ES-I3 (cell line): ENCODE measurements at regions not wholly inside any gene's neighbourhood (a gene's known extent, or its start where the extent isn't known, plus 50 kb on each side); places are given as distances from the start of the nearest gene placed in this dataset.

Source experiments
- H3K36me3 ChIP-seq: 2 replicates; pipeline ENCODE4 v1.6.1; 2013; ENCODE audit warnings: mild to moderate bottlenecking, low read length, control low read depth, moderate library complexity; ENCODE audit not compliant: insufficient read depth
- H3K4me1 ChIP-seq: 2 replicates; pipeline ENCODE4 v1.6.1; 2013; ENCODE audit warnings: mild to moderate bottlenecking, control low read depth, low read length; ENCODE audit not compliant: insufficient read depth
- H3K9ac ChIP-seq: 2 replicates; pipeline ENCODE4 v1.6.1; 2013; ENCODE audit warnings: low read depth, mild to moderate bottlenecking, low read length, moderate library complexity
- H3K9me3 ChIP-seq: 2 replicates; pipeline ENCODE4 v1.6.1; 2013; ENCODE audit warnings: mild to moderate bottlenecking, low read length, moderate library complexity; ENCODE audit not compliant: control insufficient read depth, insufficient read depth

DNA sequence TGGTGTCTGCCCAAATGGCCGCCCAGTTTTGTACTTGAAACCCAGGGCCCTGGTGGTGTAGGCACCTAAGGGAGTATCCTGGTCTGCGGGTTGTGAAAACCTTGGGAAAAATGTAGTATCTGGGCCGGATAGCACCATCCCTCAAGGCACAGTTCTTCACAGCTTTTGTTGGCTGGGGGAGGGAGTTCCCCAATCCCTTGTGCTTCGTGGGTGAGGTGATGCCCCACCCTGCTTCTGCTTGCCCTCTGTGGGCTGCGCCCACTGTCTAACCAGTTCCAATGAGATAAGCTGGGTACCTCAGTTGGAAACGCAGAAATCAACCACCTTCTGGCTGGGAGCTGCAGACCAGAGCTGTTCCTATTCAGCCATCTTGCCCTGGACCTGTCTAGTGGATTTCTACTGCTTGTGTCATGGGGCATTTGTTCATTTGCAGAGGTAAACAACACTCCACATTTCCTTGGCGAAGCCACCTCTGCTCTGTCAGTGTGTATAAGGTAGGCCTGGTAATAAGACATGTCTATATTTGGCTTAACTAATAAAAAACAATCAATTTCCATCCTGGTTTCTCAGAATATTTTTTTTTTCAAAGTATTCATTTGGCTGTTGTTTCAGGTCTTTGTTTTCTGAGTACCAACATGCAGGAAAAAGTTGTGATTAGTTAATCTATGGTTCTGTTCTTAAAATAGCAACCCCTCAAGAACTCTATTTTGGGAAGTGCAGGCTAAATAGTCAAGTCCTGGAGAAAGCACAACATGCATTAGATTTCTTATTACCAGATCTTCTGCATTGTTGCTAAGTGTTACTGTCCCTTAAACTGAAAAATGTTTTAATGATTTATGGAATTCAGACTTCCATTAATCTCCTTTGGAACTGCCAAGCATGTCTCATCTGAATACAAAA is 304.3 kb downstream of the ZIC1 start:
- no peak overlapping the region for H3K9ac ChIP-seq
- no peaks in the 10 kb centered on the region for H3K36me3 ChIP-seq
- H3K4me1 ChIP-seq, result no peaks in the 10 kb centered on the region
- no peaks in the 10 kb centered on the region for H3K9me3 ChIP-seq

GRCh38 chr3:147729641-147730040 is 320.5 kb downstream of the ZIC1 start:
- Histone ChIP-seq H3K4me1 (peaks cover 4% of the 10 kb centered on the region; the same call in 1 of the 2 replicates), H3K9me3 (no peaks in the 10 kb centered on the region), H3K36me3 (no peaks in the 10 kb centered on the region), H3K9ac (no peak overlapping the region)

GRCh38 chr3:147730284-147730683 is 321.1 kb downstream of the ZIC1 start:
- H3K36me3 ChIP-seq, result no peaks in the 10 kb centered on the region
- H3K9me3 ChIP-seq, result no peaks in the 10 kb centered on the region
- H3K9ac ChIP-seq, result no peak overlapping the region
- H3K4me1 ChIP-seq, result peaks cover 4% of the 10 kb centered on the region; the same call in 1 of the 2 replicates

- Histone ChIP-seq H3K9me3 (no peaks in the 10 kb centered on the region), H3K36me3 (no peaks in the 10 kb centered on the region), H3K4me1 (peaks cover 4% of the 10 kb centered on the region; the same call in 1 of the 2 replicates), H3K9ac (no peak overlapping the region)
These were observed 324.1 kb downstream of the ZIC1 start for GRCh38 chr3:147733217-147733616.

GRCh38 chr3:147735616-147736015 is 326.5 kb downstream of the ZIC1 start:
- H3K36me3 ChIP-seq, result no peaks in the 10 kb centered on the region
- peaks cover under 1% of the 10 kb centered on the region; the same call in 1 of the 2 replicates for H3K4me1 ChIP-seq
- H3K9me3 ChIP-seq, result no peaks in the 10 kb centered on the region
- H3K9ac ChIP-seq, result no peak overlapping the region

- no peaks in the 10 kb centered on the region for H3K9me3 ChIP-seq
- no peaks in the 10 kb centered on the region for H3K36me3 ChIP-seq
- H3K9ac ChIP-seq, result no peak overlapping the region
- no peaks in the 10 kb centered on the region; the same call in 1 of the 2 replicates for H3K4me1 ChIP-seq
These were observed 327.1 kb downstream of the ZIC1 start for GRCh38 chr3:147736226-147736625.

DNA sequence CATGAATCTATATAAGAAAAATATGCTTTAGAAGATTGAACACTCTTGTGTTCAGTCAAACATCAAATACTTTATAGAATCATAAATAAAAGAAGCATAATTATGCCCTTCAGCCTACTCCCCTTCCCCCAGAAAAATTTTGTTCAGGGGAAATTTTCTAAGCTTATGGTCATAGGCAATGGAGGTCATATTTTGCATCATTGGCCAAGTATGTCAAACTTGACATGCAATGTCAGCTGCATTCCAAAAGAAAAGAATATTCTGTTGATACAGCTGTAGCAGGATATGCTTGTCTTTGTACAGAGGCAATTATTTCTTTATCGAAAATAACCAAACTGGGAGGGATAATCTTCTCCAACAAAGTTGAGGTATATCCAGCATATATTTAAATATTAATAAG is 328.2 kb downstream of the ZIC1 start:
- Histone ChIP-seq H3K9me3 (no peaks in the 10 kb centered on the region), H3K4me1 (no peaks in the 10 kb centered on the region; the same call in 1 of the 2 replicates), H3K36me3 (no peaks in the 10 kb centered on the region), H3K9ac (no peak overlapping the region)

DNA sequence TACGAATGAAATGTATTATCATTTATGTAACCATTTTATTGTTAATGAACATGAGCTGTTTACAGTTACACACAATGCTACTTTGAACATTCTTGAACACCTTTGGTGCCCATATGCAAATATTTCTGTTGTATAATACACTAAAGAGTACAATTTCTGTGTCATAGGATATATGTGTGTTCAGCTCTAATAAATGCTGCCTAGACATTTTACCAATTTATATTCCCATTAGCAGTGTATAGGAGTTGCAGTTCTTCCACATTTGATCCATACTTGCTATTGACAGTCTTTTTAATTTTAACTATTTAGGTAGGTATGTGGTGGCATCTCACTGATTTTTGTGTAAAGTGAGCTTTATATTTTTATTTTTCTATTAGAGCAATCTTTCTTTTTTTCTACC is 331.8 kb downstream of the ZIC1 start:
- Histone ChIP-seq H3K36me3 (no peaks in the 10 kb centered on the region), H3K9me3 (no peaks in the 10 kb centered on the region), H3K4me1 (no peaks in the 10 kb centered on the region), H3K9ac (no peak overlapping the region)

- Histone ChIP-seq H3K4me1 (no peaks in the 10 kb centered on the region), H3K9me3 (peaks cover under 1% of the 10 kb centered on the region; the same call in 1 of the 2 replicates), H3K36me3 (no peaks in the 10 kb centered on the region), H3K9ac (no peak overlapping the region)
These were observed 335.8 kb downstream of the ZIC1 start for GRCh38 chr3:147744967-147745366.

- Histone ChIP-seq H3K36me3 (no peaks in the 10 kb centered on the region), H3K4me1 (no peaks in the 10 kb centered on the region), H3K9ac (no peak overlapping the region), H3K9me3 (no peaks in the 10 kb centered on the region)
These were observed 346.1 kb downstream of the ZIC1 start for GRCh38 chr3:147755310-147755709.

DNA sequence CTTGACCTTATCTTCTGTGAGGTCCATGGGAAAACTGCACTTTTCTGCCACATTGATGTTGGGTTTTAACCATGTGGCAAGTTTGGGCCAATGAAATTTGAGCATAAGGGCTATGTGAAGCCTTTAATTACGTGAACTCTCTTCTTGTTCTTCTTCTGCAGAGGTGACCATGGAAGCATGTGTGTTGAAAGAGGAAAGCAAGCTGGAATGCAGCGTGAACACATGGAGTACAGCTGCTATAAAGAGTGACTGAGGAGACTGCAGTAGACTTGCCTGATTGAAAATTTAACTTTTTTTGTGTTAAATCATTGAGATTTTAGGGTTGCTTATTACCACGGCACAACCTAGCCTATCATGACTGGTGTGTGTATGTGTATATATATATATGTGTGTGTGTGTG is 347.3 kb downstream of the ZIC1 start:
- Histone ChIP-seq H3K4me1 (no peaks in the 10 kb centered on the region), H3K9ac (no peak overlapping the region), H3K36me3 (no peaks in the 10 kb centered on the region), H3K9me3 (no peaks in the 10 kb centered on the region)

DNA sequence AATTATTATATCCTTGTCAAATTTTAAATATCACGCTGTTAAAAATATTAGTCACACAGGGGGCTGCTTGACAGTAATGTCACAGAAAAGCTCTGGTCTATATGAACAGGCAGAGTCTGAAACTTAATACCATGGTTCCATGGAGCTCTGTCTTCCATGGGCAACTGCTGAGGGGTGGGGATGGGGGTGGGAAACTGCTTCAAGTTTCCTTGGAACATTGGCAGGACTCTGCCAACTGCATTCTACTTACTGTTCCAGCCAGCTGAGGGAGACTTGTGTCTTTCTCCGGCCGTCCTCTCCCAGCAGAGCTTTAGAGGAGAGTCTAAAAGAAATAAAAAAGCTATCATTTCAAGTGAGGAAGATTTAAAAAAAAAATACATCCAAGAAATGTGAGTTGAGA is 348.7 kb downstream of the ZIC1 start:
- no peak overlapping the region for H3K9ac ChIP-seq
- H3K9me3 ChIP-seq, result no peaks in the 10 kb centered on the region
- no peaks in the 10 kb centered on the region for H3K4me1 ChIP-seq
- H3K36me3 ChIP-seq, result no peaks in the 10 kb centered on the region

DNA sequence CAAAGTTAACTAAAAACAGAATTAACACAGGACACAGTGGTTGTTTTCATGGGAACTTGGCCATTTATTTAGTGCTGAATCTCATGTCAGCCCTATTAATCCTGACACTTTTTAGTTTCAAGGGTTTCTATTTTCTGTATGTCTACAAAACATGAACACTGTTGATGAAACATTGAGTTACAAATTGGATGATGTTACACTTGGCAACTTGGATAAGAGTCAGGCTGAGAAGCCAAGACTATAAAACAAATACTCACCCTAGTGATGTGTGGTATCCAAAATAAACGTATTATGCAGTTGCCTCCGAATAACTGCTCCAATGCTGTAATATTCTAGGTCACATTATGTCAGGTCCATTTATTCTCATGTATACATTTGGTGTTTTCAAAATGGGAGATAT is 349.6 kb downstream of the ZIC1 start:
- no peaks in the 10 kb centered on the region for H3K9me3 ChIP-seq
- H3K4me1 ChIP-seq, result no peaks in the 10 kb centered on the region
- H3K9ac ChIP-seq, result no peak overlapping the region
- no peaks in the 10 kb centered on the region for H3K36me3 ChIP-seq

DNA sequence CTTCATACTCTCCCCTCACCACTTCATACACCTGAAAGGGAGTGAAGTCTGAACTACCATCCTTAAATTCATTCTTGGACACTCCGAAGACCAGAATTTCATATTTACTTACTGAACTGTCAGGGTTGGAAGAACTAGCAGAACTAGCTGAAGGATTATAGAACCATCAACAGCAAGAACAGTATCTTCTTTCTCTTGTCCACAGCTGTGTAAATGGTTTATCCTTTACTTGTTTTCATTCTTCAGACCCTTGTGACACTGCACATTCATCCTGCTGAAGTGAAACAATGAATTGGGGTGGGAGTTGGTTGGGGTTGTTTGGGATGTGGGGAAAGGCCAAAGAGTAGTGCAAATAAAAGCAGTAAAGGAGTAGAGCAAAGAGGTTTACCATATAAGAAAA is 350.9 kb downstream of the ZIC1 start:
- Histone ChIP-seq H3K9ac (no peak overlapping the region), H3K9me3 (no peaks in the 10 kb centered on the region)

DNA sequence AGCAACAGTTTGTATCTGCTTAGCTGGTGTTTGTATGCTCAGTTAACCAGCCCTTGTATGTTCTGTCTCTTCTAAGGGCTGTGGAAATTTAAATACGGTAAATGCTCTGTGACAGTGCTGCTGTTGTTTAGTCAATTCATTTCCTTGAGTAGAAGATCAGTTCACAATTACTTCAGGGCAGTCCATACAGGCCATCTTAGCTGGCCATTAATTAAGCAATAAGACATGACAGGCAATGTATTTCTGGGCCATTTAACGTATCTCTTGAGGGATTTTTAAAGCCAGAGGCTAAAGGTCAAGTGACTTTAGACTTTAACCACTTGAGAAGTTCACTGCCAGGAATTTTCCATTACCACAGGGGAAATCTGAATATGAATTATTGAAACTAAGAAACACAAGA is 351.8 kb downstream of the ZIC1 start:
- no peaks in the 10 kb centered on the region for H3K9me3 ChIP-seq
- H3K4me1 ChIP-seq, result no peaks in the 10 kb centered on the region
- no peaks in the 10 kb centered on the region for H3K36me3 ChIP-seq
- no peak overlapping the region for H3K9ac ChIP-seq

More for the DNA sequence above, 350.9 kb downstream of the ZIC1 start:
- Histone ChIP-seq H3K4me1 (no peaks in the 10 kb centered on the region), H3K36me3 (no peaks in the 10 kb centered on the region)
